B cell (primary cell): ENCODE measurements at regions not wholly inside any gene's neighbourhood (a gene's known extent, or its start where the extent isn't known, plus 50 kb on each side); places are given as distances from the start of the nearest gene placed in this dataset.

Experiments
- CTCF ChIP-seq: fragments of 200-600 bp; IDR thresholded peaks from one replicate; pipeline ENCODE4 v1.8.0; 2022; ENCODE audit warnings: antibody characterized with exemption, mild to moderate bottlenecking
- EZH2 ChIP-seq: IDR thresholded peaks from 2 replicates; pipeline ENCODE4 v1.6.1; 2012; ENCODE audit warnings: borderline replicate concordance, low read depth, mild to moderate bottlenecking, moderate library complexity, low read length; ENCODE audit not compliant: insufficient read depth, poor library complexity, severe bottlenecking

- TF ChIP-seq CTCF (no peak), EZH2 (no peak)
Observed at GRCh38 chr5:88401686-88402085, 133.0 kb upstream of the TMEM161B start.
